Progenitor cell of endocrine pancreas (in vitro differentiated cells): ENCODE measurements at regions not wholly inside any gene's neighbourhood (a gene's known extent, or its start where the extent isn't known, plus 50 kb on each side); places are given as distances from the start of the nearest gene placed in this dataset.

Experiments
- DNase-seq: peaks from one replicate; pipeline ENCODE4 v3.0.0; 2021; ENCODE audit warnings: low spot score; ENCODE audit not compliant: unreplicated experiment
- H3K27ac Mint-ChIP-seq: 2 replicates; pipeline ENCODE4 v1.8.0; 2021; ENCODE audit warnings: mild to moderate bottlenecking, moderate library complexity, mixed read lengths
- H3K27me3 Mint-ChIP-seq: 2 replicates; pipeline ENCODE4 v1.8.0; 2021; ENCODE audit warnings: mixed read lengths
- H3K36me3 Mint-ChIP-seq: 2 replicates; pipeline ENCODE4 v1.8.0; 2022; ENCODE audit warnings: mixed read lengths; ENCODE audit not compliant: insufficient read depth
- H3K4me1 Mint-ChIP-seq: 2 replicates; pipeline ENCODE4 v1.8.0; 2021; ENCODE audit warnings: low read depth, mixed read lengths
- H3K4me3 Mint-ChIP-seq: 2 replicates; pipeline ENCODE4 v1.8.0; 2021; ENCODE audit warnings: low read depth, mild to moderate bottlenecking, moderate library complexity, mixed read lengths
- H3K9me3 Mint-ChIP-seq: 2 replicates; pipeline ENCODE4 v1.8.0; 2021; ENCODE audit warnings: low read depth, mixed read lengths
- CTCF ChIP-seq: fragments of 200-600 bp; sonication (generic); IDR thresholded peaks from one replicate; pipeline ENCODE4 v1.5.0; 2021; ENCODE audit warnings: antibody characterized with exemption, mild to moderate bottlenecking; ENCODE audit not compliant: unreplicated experiment

DNA sequence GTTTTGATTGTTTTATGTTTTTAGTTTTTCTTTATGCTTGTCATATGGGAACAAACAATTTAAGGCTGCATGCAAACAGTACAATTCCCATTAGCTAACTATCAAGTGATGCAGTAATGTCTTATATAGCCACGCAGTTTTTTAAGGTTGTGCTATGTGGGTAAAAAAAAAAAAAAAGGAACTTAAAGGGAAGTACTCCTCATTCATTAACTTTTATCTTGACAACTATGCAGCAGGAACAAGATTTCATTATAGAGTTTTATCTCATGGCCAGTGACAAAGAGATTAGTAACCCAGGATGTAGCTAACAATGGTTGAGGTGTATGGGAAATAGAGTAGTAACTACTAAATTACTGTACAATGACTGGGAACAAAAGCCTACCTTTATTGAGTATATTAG is 1008.2 kb upstream of the CDH9 start:
- Mint-ChIP-seq H3K9me3 (peaks cover 3% of the 10 kb centered on the region), H3K4me1 (peaks cover 6% of the 10 kb centered on the region), H3K4me3 (no peak overlapping the region), H3K36me3 (no peaks in the 10 kb centered on the region), H3K27me3 (no peaks in the 10 kb centered on the region), H3K27ac (no peak overlapping the region)
- TF ChIP-seq CTCF, result no peak
- no peak for DNase-seq

DNA sequence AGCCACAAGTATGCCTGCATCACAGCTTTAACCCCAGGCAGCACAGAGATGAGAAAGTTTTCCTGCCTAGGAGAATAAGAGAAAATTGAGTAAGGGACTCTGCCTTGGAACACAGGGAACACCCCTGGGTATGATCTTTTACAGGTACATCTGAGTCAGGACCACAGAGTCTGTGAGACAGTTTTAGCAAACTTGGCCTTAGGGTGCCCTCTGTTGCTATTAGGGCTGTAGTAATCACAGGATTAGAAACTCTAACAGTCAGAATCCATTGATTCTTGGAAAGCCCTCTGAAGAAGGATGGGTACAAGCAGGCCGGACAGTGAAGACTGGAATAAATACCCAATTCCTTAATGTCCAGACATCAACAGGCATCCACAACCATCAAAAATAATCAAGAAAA is 989.5 kb upstream of the CDH9 start:
- Mint-ChIP-seq H3K27me3 (no peaks in the 10 kb centered on the region), H3K4me1 (peaks cover 2% of the 10 kb centered on the region), H3K36me3 (peaks cover 1% of the 10 kb centered on the region), H3K27ac (no peak overlapping the region), H3K4me3 (no peak overlapping the region), H3K9me3 (peaks cover 12% of the 10 kb centered on the region)
- no peak for TF ChIP-seq CTCF
- no peak for DNase-seq

DNA sequence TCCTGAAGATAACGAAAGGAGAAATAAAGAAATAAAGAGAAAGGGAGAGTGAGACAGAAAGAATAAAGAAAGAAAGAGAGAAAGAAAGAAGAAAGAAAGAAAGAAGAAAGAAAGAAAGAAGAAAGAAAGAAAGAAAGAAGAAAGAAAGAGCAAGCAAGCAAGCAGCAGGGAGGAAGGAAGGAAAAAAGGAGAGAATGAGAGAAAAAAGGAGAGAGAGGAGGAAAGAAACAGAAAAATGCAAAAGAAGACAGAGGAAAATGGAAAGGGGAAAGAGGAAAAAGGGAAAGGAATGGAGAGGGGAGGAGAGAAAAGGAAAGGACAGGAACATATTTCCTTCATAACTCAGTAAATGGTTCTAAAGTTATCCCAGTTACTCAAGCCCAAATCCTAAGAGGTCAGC is 978.8 kb upstream of the CDH9 start:
- H3K9me3 Mint-ChIP-seq, result peaks cover 33% of the 10 kb centered on the region
- TF ChIP-seq CTCF, result no peak
- H3K4me3 Mint-ChIP-seq, result no peak overlapping the region
- no peaks in the 10 kb centered on the region for H3K27me3 Mint-ChIP-seq
- no peaks in the 10 kb centered on the region for H3K4me1 Mint-ChIP-seq
- no peaks in the 10 kb centered on the region for H3K36me3 Mint-ChIP-seq
- no peak for DNase-seq
- H3K27ac Mint-ChIP-seq, result no peak overlapping the region

DNA sequence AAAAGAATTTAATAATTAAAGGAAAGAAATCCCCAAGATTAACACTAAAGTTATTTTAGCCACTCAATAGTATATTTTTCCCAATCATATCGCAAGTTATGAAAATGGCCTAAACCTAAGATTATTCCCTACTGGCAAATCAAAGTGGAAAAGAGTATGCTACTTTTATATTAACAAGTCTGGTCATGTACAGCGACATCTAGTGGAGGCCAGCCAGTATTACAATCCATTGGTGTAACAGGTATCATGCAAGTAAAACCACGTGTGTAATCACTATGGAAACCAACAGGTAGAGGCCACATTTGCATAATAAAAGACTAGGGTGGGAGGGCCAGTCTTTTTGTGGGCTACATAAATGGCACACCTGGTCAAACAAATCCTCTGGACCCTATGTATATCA is 976.4 kb upstream of the CDH9 start:
- no peak overlapping the region for H3K27ac Mint-ChIP-seq
- H3K36me3 Mint-ChIP-seq, result no peaks in the 10 kb centered on the region
- H3K4me1 Mint-ChIP-seq, result no peaks in the 10 kb centered on the region
- peak; percentile 27 for TF ChIP-seq CTCF
- peaks cover 49% of the 10 kb centered on the region for H3K9me3 Mint-ChIP-seq
- no peak for DNase-seq
- H3K4me3 Mint-ChIP-seq, result no peak overlapping the region
- no peaks in the 10 kb centered on the region for H3K27me3 Mint-ChIP-seq

DNA sequence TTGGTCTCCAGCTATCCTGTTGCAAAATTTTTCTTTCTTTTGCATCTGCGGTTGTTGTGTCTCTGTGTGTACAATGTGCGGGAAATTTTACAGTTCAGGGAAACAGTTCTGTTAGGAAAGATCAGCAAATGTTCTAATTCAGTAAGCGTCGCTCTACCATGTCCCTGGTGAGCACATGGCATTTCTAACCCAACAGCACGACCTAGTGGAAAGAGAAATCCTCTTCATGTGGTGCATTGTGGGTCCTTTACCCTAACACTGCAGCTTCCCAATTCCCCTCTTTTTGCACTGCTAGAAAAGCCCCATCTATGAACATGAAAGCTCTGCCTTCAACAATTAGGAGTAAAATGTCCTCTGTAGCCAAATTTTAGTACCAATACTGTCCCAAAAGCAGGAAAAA is 974.2 kb upstream of the CDH9 start:
- H3K27me3 Mint-ChIP-seq, result no peaks in the 10 kb centered on the region
- no peak overlapping the region for H3K4me3 Mint-ChIP-seq
- no peaks in the 10 kb centered on the region for H3K36me3 Mint-ChIP-seq
- H3K9me3 Mint-ChIP-seq, result peaks cover 54% of the 10 kb centered on the region
- H3K27ac Mint-ChIP-seq, result no peak overlapping the region
- no peak for DNase-seq
- no peaks in the 10 kb centered on the region for H3K4me1 Mint-ChIP-seq
- no peak for TF ChIP-seq CTCF
